H1 (cell line): ENCODE measurements at regions not wholly inside any gene's neighbourhood (a gene's known extent, or its start where the extent isn't known, plus 50 kb on each side); places are given as distances from the start of the nearest gene placed in this dataset.

Experiments
- CTCF ChIA-PET: fragments of 300-600 bp; sonication (Branson Sonifier 250); formaldehyde crosslinking; loops from one replicate; lab custom pipeline; 2021; ENCODE audit not compliant: partially characterized antibody; lab: Charles Lee
- POLR2A ChIA-PET: fragments of 300-600 bp; sonication (Branson Sonifier 250); formaldehyde crosslinking; loops from one replicate; lab custom pipeline; 2021; ENCODE audit warnings: inconsistent platforms; ENCODE audit not compliant: partially characterized antibody; lab: Charles Lee
- DNase-seq, 2 experiments: peaks; one replicate each; pipeline versions ENCODE4 v3.0.0 to v3.0.0-alpha.2; 2010 to 2022; ENCODE audit warnings: low spot score in 2 of 2, low read depth in 1 of 2, mixed read lengths in 1 of 2
- FAIRE-seq: peaks from 2 replicates; lab custom pipeline; 2011; peaks lifted over from hg19 to GRCh38; lab: Jason Lieb, UNC
- H2AFZ ChIP-seq: 2 replicates; pipeline ENCODE4 v1.8.1; 2012; ENCODE audit warnings: low read length, inconsistent platforms
- H2AK5ac ChIP-seq: 2 replicates; pipeline ENCODE4 v1.6.1; 2013; ENCODE audit warnings: low read depth, low read length
- H2BK120ac ChIP-seq: replicated peaks from 2 replicates; pipeline ENCODE3; 2013; ENCODE audit warnings: low read depth, low read length, inconsistent platforms
- H2BK12ac ChIP-seq: 2 replicates; pipeline ENCODE4 v1.6.1; 2013; ENCODE audit warnings: low read depth, low read length
- H2BK15ac ChIP-seq: 2 replicates; pipeline ENCODE4 v1.6.1; 2013; ENCODE audit warnings: low read length
- H2BK20ac ChIP-seq: 2 replicates; pipeline ENCODE4 v1.6.1; 2013; ENCODE audit warnings: low read length
- H2BK5ac ChIP-seq: 2 replicates; pipeline ENCODE4 v1.6.1; 2013; ENCODE audit warnings: low read depth, low read length
- H3K14ac ChIP-seq: 2 replicates; pipeline ENCODE4 v1.6.1; 2013; ENCODE audit warnings: inconsistent platforms; ENCODE audit not compliant: insufficient read length
- H3K18ac ChIP-seq: 2 replicates; pipeline ENCODE4 v1.6.1; 2013; ENCODE audit warnings: low read length; ENCODE audit errors: extremely low read depth
- H3K23ac ChIP-seq: 2 replicates; pipeline ENCODE4 v1.6.1; 2013; ENCODE audit warnings: inconsistent platforms; ENCODE audit not compliant: insufficient read length
- H3K23me2 ChIP-seq: 2 replicates; pipeline ENCODE4 v1.6.1; 2013; ENCODE audit warnings: low read depth, low read length
- H3K27ac ChIP-seq: 2 replicates; pipeline ENCODE4 v1.6.1; 2011; ENCODE audit warnings: low read depth, low read length, inconsistent platforms
- H3K27me3 ChIP-seq, 4 experiments: replicated peaks in 1 of 4; 1 replicate in 1 of 4; 2 replicates in 3 of 4; pipeline versions ENCODE4 v1.6.1 to v1.8.1; 2011 to 2013; ENCODE audit warnings: low read length in 3 of 4, mild to moderate bottlenecking in 3 of 4, inconsistent platforms in 2 of 4, mixed read lengths in 2 of 4, moderate library complexity in 1 of 4; ENCODE audit not compliant: control insufficient read depth in 3 of 4, insufficient read depth in 3 of 4; ENCODE audit errors: extremely low read depth in 1 of 4
- H3K36me3 ChIP-seq, 4 experiments: 2 replicates each; pipeline versions ENCODE4 v1.6.1 to v1.8.1; 2011 to 2013; ENCODE audit warnings: mild to moderate bottlenecking in 4 of 4, low read length in 3 of 4, moderate library complexity in 2 of 4, control low read depth in 1 of 4, inconsistent platforms in 1 of 4; ENCODE audit not compliant: insufficient read depth in 4 of 4, control insufficient read depth in 2 of 4
- H3K4ac ChIP-seq: replicated peaks from 2 replicates; pipeline ENCODE3; 2013; ENCODE audit warnings: low read length, low read depth, mixed read lengths, inconsistent platforms; ENCODE audit not compliant: insufficient read length
- H3K4me1 ChIP-seq, 4 experiments: replicated peaks in 1 of 4; 1 replicate in 1 of 4; 2 replicates in 3 of 4; pipeline versions ENCODE4 v1.6.1 to v1.8.1; 2011 to 2013; ENCODE audit warnings: low read length in 3 of 4, inconsistent platforms in 2 of 4, mixed read lengths in 1 of 4; ENCODE audit not compliant: insufficient read depth in 4 of 4, control insufficient read depth in 3 of 4
- H3K4me2 ChIP-seq, 2 experiments: 2 replicates each; pipeline versions ENCODE4 v1.6.1 to v1.8.1; 2011 to 2013; ENCODE audit warnings: low read depth in 2 of 2, low read length in 2 of 2, control low read depth in 1 of 2, inconsistent platforms in 1 of 2, mild to moderate bottlenecking in 1 of 2; ENCODE audit not compliant: insufficient read depth in 1 of 2
- H3K4me3 ChIP-seq, 4 experiments: fragments of 200-600, 300-600 bp in 1 of 4; sonication (generic), shearing (Covaris generic), sonication (Bioruptor Twin) in 1 of 4; 2 replicates each; pipeline versions ENCODE4 v1.5.1 to v1.8.1; 2011 to 2016; ENCODE audit warnings: low read length in 4 of 4, low read depth in 3 of 4, control low read depth in 2 of 4, inconsistent platforms in 2 of 4, mild to moderate bottlenecking in 2 of 4, mixed read lengths in 1 of 4, moderate library complexity in 1 of 4; ENCODE audit not compliant: insufficient read depth in 2 of 4; ENCODE audit errors: extremely low read depth in 1 of 4
- H3K56ac ChIP-seq: replicated peaks from 2 replicates; pipeline ENCODE3; 2013; ENCODE audit warnings: low read depth, mild to moderate bottlenecking, mixed read lengths, low read length, inconsistent platforms; ENCODE audit not compliant: insufficient read length
- H3K79me1 ChIP-seq: 2 replicates; pipeline ENCODE4 v1.6.1; 2013; ENCODE audit warnings: low read depth, low read length, control low read depth
- H3K79me2 ChIP-seq, 2 experiments: 2 replicates each; pipeline versions ENCODE4 v1.6.1 to v1.8.1; 2012 to 2013; ENCODE audit warnings: low read length in 2 of 2, mild to moderate bottlenecking in 2 of 2, inconsistent platforms in 1 of 2; ENCODE audit not compliant: insufficient read depth in 2 of 2, control insufficient read depth in 1 of 2
- H3K9ac ChIP-seq, 4 experiments: replicated peaks in 1 of 4; 1 replicate in 1 of 4; 2 replicates in 3 of 4; pipeline versions ENCODE4 v1.6.1 to v1.8.1; 2011 to 2013; ENCODE audit warnings: low read depth in 3 of 4, low read length in 3 of 4, control low read depth in 2 of 4, mild to moderate bottlenecking in 2 of 4, moderate library complexity in 2 of 4, inconsistent platforms in 1 of 4; ENCODE audit errors: extremely low read depth in 1 of 4
- H3K9me3 ChIP-seq, 2 experiments: 2 replicates each; pipeline versions ENCODE4 v1.6.1 to v1.8.1; 2012 to 2013; ENCODE audit warnings: mild to moderate bottlenecking in 2 of 2, moderate library complexity in 2 of 2, control low read depth in 1 of 2, inconsistent platforms in 1 of 2, low read depth in 1 of 2, low read length in 1 of 2, mixed read lengths in 1 of 2; ENCODE audit not compliant: insufficient read depth in 2 of 2
- H4K20me1 ChIP-seq, 2 experiments: replicated peaks in 1 of 2; 2 replicates each; pipeline versions ENCODE3 to v1.8.1; 2011 to 2013; ENCODE audit warnings: inconsistent platforms in 2 of 2, low read length in 2 of 2, mild to moderate bottlenecking in 1 of 2; ENCODE audit not compliant: insufficient read depth in 2 of 2, control insufficient read depth in 1 of 2
- H4K5ac ChIP-seq: 2 replicates; pipeline ENCODE4 v1.6.1; 2013; ENCODE audit warnings: low read length, low read depth, mixed read lengths, inconsistent platforms; ENCODE audit not compliant: insufficient read length
- H4K8ac ChIP-seq: 2 replicates; pipeline ENCODE4 v1.8.0; 2013; ENCODE audit warnings: mild to moderate bottlenecking, moderate library complexity, low read length, inconsistent platforms; ENCODE audit not compliant: insufficient read depth; ENCODE audit errors: extremely low read depth
- H4K91ac ChIP-seq: replicated peaks from 2 replicates; pipeline ENCODE3; 2013; ENCODE audit warnings: low read length, mixed read lengths, inconsistent platforms; ENCODE audit not compliant: insufficient read length
- ASH2L ChIP-seq: fragments of 200-600, 300-600 bp; sonication (generic); IDR thresholded peaks from one replicate; pipeline ENCODE4 v1.7.1; 2017; ENCODE audit warnings: low read length
- ATF3 ChIP-seq: IDR thresholded peaks from 2 replicates; pipeline ENCODE4 v1.6.1; 2011; ENCODE audit warnings: low read depth, mild to moderate bottlenecking, low read length; ENCODE audit not compliant: insufficient read depth
- BACH1 ChIP-seq: IDR thresholded peaks from 2 replicates; pipeline ENCODE4 v1.6.1; 2012; ENCODE audit warnings: low read length, improper control_type of control experiment
- CBX5 ChIP-seq: fragments of 300-800, 300-1000 bp; sonication (generic); IDR thresholded peaks from 2 replicates; pipeline ENCODE4 v1.7.1; 2016; ENCODE audit warnings: antibody characterized with exemption, low read length, low read depth
- EGR1 ChIP-seq: IDR thresholded peaks from 2 replicates; pipeline ENCODE4 v1.6.1; 2011; ENCODE audit warnings: low read depth, low read length, borderline replicate concordance
- MAX ChIP-seq: IDR thresholded peaks from 2 replicates; pipeline ENCODE4 v1.6.1; 2012; ENCODE audit warnings: inconsistent platforms
- POU5F1 ChIP-seq: IDR thresholded peaks from 2 replicates; pipeline ENCODE4 v1.6.1; 2011; ENCODE audit warnings: low read depth, mild to moderate bottlenecking, low read length, moderate library complexity
- SRF ChIP-seq: IDR thresholded peaks from 2 replicates; pipeline ENCODE4 v1.6.1; 2011; ENCODE audit warnings: mild to moderate bottlenecking, low read depth, low read length, moderate library complexity
- TAF7 ChIP-seq: optimal IDR thresholded peaks from 2 replicates; pipeline ENCODE3; 2011; ENCODE audit warnings: low read depth, mild to moderate bottlenecking, inconsistent platforms, low read length, moderate library complexity, borderline replicate concordance
- YY1 ChIP-seq: IDR thresholded peaks from 2 replicates; pipeline ENCODE4 v1.6.1; 2011; ENCODE audit warnings: low read depth, mild to moderate bottlenecking, low read length
- WGBS, 2 experiments: shearing (Covaris generic) in 1 of 2; methylation state at CpG; one replicate each; pipeline versions ENCODE4 v1.1.6 to v1.1.7; 2013 to 2015; ENCODE audit warnings: low lambda C conversion rate in 2 of 2, mixed read lengths in 2 of 2, inconsistent platforms in 1 of 2, low coverage in 1 of 2, missing lambda C conversion rate in 1 of 2; ENCODE audit not compliant: insufficient replicate concordance in 2 of 2, insufficient coverage in 1 of 2, insufficient read length in 1 of 2; ENCODE audit errors: extremely low coverage in 1 of 2, missing lambda C conversion rate in 1 of 2; 5-methylcytosine and 5-hydroxymethylcytosine counted together

GRCh38 chr6:167529444-167530335 lies 204.8 kb downstream of the TTLL2 start:
- Histone ChIP-seq H2BK5ac (no peak overlapping the region), H3K9ac (no peak overlapping the region), H3K18ac (no peak overlapping the region), H2BK12ac (no peak overlapping the region), H2BK120ac (no peak overlapping the region), H3K4ac (no peak overlapping the region), H3K27ac (no peak overlapping the region), H3K9me3 (peaks cover 0 to 4% of the 10 kb centered on the region in 2 experiments; a peak in 1 of 4 replicates), H2AFZ (no peak overlapping the region), H3K23ac (no peak overlapping the region), H3K79me1 (no peaks in the 10 kb centered on the region), H4K5ac (no peak overlapping the region), H3K4me3 (no peak overlapping the region), H2BK20ac (no peak overlapping the region), H3K4me1 (peaks cover 0 to 10% (median 2%) of the 10 kb centered on the region in 4 experiments), H3K36me3 (no peaks in the 10 kb centered on the region), H3K79me2 (no peaks in the 10 kb centered on the region), H2AK5ac (no peak overlapping the region), H3K14ac (no peak overlapping the region), H3K4me2 (no peak overlapping the region), H3K56ac (no peak overlapping the region), H4K91ac (no peak overlapping the region), H2BK15ac (no peak overlapping the region), H4K20me1 (no peaks in the 10 kb centered on the region), H4K8ac (no peak overlapping the region), H3K23me2 (no peaks in the 10 kb centered on the region), H3K27me3 (peaks cover 10 to 31% (median 27%) of the 10 kb centered on the region in 4 experiments)
- no peak for FAIRE-seq
- CTCF ChIA-PET, result interaction anchor here (0.8 kb wide), 1 partner anchor 46 kb away, joined by 3 read pairs; no protein-coding TSS in a partner anchor
- 82% methylated on average over 11 of the region's 11 CpGs; no CpG with 5 or more reads in 1 of the 2 experiments for WGBS, 2 experiments
- DNase-seq, result no peak
- POLR2A ChIA-PET, result no interaction called here
- TF ChIP-seq POU5F1 (no peak), CBX5 (no peak), ASH2L (no peak), EGR1 (no peak), MAX (no peak), ATF3 (no peak), TAF7 (no peak), BACH1 (no peak), YY1 (no peak), SRF (no peak)
